ENCODE measurements at regions not wholly inside any gene's neighbourhood (a gene's known extent, or its start where the extent isn't known, plus 50 kb on each side); places are given as distances from the start of the nearest gene placed in this dataset.

DNA sequence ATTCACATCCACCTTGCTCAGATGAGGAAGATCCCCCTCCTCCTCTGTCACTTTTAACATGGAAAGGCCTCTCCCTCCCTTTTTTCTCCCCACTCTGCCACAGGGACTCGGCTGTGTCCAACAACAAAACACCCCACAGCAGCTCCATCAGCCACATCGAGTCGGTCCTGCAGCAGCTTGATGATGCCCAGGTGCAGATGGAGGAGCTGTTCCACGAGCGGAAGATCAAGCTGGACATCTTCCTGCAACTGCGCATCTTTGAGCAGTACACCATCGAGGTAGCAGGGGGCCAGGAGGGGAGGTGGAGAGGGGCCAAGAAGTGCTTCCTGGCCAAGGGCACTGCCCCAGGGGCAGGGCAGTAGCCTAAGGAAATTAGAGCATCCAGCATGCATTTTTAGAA lies 331.7 kb upstream of the UMPS start (continued):
- TF ChIP-seq, protein P1, sequence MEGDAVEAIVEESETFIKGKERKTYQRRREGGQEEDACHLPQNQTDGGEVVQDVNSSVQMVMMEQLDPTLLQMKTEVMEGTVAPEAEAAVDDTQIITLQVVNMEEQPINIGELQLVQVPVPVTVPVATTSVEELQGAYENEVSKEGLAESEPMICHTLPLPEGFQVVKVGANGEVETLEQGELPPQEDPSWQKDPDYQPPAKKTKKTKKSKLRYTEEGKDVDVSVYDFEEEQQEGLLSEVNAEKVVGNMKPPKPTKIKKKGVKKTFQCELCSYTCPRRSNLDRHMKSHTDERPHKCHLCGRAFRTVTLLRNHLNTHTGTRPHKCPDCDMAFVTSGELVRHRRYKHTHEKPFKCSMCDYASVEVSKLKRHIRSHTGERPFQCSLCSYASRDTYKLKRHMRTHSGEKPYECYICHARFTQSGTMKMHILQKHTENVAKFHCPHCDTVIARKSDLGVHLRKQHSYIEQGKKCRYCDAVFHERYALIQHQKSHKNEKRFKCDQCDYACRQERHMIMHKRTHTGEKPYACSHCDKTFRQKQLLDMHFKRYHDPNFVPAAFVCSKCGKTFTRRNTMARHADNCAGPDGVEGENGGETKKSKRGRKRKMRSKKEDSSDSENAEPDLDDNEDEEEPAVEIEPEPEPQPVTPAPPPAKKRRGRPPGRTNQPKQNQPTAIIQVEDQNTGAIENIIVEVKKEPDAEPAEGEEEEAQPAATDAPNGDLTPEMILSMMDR (IDR thresholded peaks at IDR 0.05; ENCODE audit: control extremely low read depth in 1 of 3, insufficient read depth in 1 of 3, low read depth in 1 of 3, low read length in 3 of 3), result no peak
- no peak for TF ChIP-seq SIRT6 (IDR thresholded peaks at IDR 0.05; ENCODE audit: low read length)
